ENCODE measurements at regions not wholly inside any gene's neighbourhood (a gene's known extent, or its start where the extent isn't known, plus 50 kb on each side); places are given as distances from the start of the nearest gene placed in this dataset.

DNA sequence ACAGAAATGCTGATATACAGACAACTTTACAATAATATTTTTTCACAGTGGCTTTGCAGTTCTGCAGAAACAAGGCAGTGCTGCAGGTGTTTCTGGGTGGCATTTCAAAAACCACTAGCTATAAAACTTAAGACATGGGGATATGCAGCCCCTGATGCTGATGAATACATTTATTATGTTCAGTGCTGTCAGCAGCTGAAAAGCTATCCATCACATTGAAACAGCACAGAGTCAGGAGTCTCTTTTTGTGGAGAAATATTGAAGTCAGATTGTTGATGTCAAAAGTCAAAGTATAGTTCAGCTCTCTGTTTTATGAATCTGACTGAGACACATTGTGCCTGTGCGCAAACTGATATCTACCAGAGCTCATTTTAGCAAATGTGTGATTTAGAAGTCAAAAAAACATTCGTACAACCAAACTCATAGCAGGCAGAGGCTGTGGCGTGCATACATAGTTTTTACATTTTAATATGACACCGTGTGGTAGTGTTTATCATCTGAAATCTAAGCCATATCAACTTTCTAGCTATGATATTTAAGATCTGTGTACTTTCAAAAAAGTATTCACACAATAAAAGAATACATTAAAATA lies 467.6 kb downstream of the PRKD1 start:
- TF ChIP-seq, protein P1, sequence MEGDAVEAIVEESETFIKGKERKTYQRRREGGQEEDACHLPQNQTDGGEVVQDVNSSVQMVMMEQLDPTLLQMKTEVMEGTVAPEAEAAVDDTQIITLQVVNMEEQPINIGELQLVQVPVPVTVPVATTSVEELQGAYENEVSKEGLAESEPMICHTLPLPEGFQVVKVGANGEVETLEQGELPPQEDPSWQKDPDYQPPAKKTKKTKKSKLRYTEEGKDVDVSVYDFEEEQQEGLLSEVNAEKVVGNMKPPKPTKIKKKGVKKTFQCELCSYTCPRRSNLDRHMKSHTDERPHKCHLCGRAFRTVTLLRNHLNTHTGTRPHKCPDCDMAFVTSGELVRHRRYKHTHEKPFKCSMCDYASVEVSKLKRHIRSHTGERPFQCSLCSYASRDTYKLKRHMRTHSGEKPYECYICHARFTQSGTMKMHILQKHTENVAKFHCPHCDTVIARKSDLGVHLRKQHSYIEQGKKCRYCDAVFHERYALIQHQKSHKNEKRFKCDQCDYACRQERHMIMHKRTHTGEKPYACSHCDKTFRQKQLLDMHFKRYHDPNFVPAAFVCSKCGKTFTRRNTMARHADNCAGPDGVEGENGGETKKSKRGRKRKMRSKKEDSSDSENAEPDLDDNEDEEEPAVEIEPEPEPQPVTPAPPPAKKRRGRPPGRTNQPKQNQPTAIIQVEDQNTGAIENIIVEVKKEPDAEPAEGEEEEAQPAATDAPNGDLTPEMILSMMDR (IDR thresholded peaks at IDR 0.05): no peak
- TF ChIP-seq POLR2A (IDR thresholded peaks at IDR 0.05): no peak
- no peak for TF ChIP-seq EP300 (IDR thresholded peaks at IDR 0.05)
